HCEC 1CT (cell line): ENCODE measurements at regions not wholly inside any gene's neighbourhood (a gene's known extent, or its start where the extent isn't known, plus 50 kb on each side); places are given as distances from the start of the nearest gene placed in this dataset.
"Not testable (repeated sequence)": the region's sequence is repeated elsewhere in the genome, so short reads cannot be mapped to it uniquely, and the experiment has no call there.

Experiments used
- DNase-seq: peaks from one replicate; pipeline ENCODE4 v3.0.0-alpha.2; 2017

- DNase-seq = no peak
Observed at GRCh38 chr1:60791226-60791625, 291.1 kb upstream of the NFIA start.

- not testable (repeated sequence) for DNase-seq
Observed at GRCh38 chr1:60773099-60773498, 309.3 kb upstream of the NFIA start.

GRCh38 chr1:60769082-60769481, 313.3 kb upstream of the NFIA start:
- DNase-seq = no peak

- no peak for DNase-seq
Observed at GRCh38 chr1:60765204-60765603, 317.2 kb upstream of the NFIA start.

GRCh38 chr1:60764489-60764888, 317.9 kb upstream of the NFIA start:
- no peak for DNase-seq

GRCh38 chr1:60763741-60764140, 318.6 kb upstream of the NFIA start:
- no peak for DNase-seq

GRCh38 chr1:60762911-60763310, 319.4 kb upstream of the NFIA start:
- no peak for DNase-seq

- no peak for DNase-seq
Observed at GRCh38 chr1:60762176-60762575, 320.2 kb upstream of the NFIA start.

GRCh38 chr1:60759291-60759690, 323.1 kb upstream of the NFIA start:
- no peak for DNase-seq

- DNase-seq = no peak
Observed at GRCh38 chr1:60757485-60757884, 324.9 kb upstream of the NFIA start.

- DNase-seq = no peak
Observed at GRCh38 chr1:60753036-60753900, 329.1 kb upstream of the NFIA start.

- no peak for DNase-seq
Observed at GRCh38 chr1:60751306-60751705, 331.1 kb upstream of the NFIA start.

GRCh38 chr1:60747353-60747752, 335.0 kb upstream of the NFIA start:
- DNase-seq = no peak

GRCh38 chr1:60746278-60746791, 336.0 kb upstream of the NFIA start:
- DNase-seq = no peak

GRCh38 chr1:60745484-60745883, 336.9 kb upstream of the NFIA start:
- no peak for DNase-seq

GRCh38 chr1:60742339-60742738, 340.0 kb upstream of the NFIA start:
- DNase-seq = no peak

- no peak for DNase-seq
Observed at GRCh38 chr1:60740154-60740553, 342.2 kb upstream of the NFIA start.

GRCh38 chr1:60739729-60740128, 342.6 kb upstream of the NFIA start:
- no peak for DNase-seq

- no peak for DNase-seq
Observed at GRCh38 chr1:60732977-60733401, 349.4 kb upstream of the NFIA start.

- DNase-seq = no peak
Observed at GRCh38 chr1:60731321-60731720, 351.0 kb upstream of the NFIA start.

GRCh38 chr1:60727552-60727951, 354.8 kb upstream of the NFIA start:
- DNase-seq = no peak

GRCh38 chr1:60716472-60716871, 365.9 kb upstream of the NFIA start:
- no peak for DNase-seq

- no peak for DNase-seq
Observed at GRCh38 chr1:60715970-60716369, 366.4 kb upstream of the NFIA start.

- DNase-seq = no peak
Observed at GRCh38 chr1:60709426-60709825, 372.9 kb upstream of the NFIA start.

GRCh38 chr1:60705026-60705425, 377.3 kb upstream of the NFIA start:
- no peak for DNase-seq
